ENCODE measurements at regions not wholly inside any gene's neighbourhood (a gene's known extent, or its start where the extent isn't known, plus 50 kb on each side); places are given as distances from the start of the nearest gene placed in this dataset.

DNA sequence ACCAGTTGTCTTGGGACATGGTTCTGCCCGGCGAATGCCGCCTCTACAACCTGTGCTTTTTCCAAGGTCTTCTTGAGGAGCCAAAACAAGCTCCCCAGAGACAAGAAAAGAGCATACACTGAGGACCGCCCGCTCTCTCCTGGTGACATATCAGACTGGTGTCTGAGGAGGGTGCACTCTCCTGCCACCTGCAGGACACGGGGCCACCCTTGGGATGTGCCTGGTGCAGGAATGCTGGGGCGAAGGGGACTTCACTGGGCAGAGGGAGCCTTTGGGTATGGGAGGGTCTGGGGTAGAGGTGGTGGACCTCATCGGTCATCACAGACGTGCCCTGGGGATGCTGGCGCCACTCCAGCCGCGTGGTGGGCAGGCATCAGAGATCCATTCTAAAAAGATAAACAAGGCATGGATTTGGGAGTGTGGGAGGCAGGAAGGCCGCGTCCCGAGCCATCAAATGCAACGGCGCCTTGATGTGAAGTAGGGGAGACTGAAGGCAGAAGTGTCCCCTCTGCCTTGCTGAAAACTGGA is 163.3 kb downstream of the CD83 start:
- H3K36me3 Mint-ChIP-seq (ENCODE audit: unreplicated experiment) = peaks cover 15% of the 10 kb centered on the region
- no peak for DNase-seq
- no peak overlapping the region for H3K27ac Mint-ChIP-seq (ENCODE audit: unreplicated experiment)
- peaks cover 8% of the 10 kb centered on the region for H3K27me3 Mint-ChIP-seq (ENCODE audit: unreplicated experiment)
- H3K9me3 Mint-ChIP-seq (ENCODE audit: unreplicated experiment) = peaks cover 2% of the 10 kb centered on the region
- H3K4me1 Mint-ChIP-seq (ENCODE audit: low read depth, unreplicated experiment) = peaks cover 4% of the 10 kb centered on the region
- no peak overlapping the region for H3K4me3 Mint-ChIP-seq (ENCODE audit: unreplicated experiment)
- TF ChIP-seq CTCF (IDR thresholded peaks at IDR 0.05; ENCODE audit: partially characterized antibody, unreplicated experiment) = no peak

DNA sequence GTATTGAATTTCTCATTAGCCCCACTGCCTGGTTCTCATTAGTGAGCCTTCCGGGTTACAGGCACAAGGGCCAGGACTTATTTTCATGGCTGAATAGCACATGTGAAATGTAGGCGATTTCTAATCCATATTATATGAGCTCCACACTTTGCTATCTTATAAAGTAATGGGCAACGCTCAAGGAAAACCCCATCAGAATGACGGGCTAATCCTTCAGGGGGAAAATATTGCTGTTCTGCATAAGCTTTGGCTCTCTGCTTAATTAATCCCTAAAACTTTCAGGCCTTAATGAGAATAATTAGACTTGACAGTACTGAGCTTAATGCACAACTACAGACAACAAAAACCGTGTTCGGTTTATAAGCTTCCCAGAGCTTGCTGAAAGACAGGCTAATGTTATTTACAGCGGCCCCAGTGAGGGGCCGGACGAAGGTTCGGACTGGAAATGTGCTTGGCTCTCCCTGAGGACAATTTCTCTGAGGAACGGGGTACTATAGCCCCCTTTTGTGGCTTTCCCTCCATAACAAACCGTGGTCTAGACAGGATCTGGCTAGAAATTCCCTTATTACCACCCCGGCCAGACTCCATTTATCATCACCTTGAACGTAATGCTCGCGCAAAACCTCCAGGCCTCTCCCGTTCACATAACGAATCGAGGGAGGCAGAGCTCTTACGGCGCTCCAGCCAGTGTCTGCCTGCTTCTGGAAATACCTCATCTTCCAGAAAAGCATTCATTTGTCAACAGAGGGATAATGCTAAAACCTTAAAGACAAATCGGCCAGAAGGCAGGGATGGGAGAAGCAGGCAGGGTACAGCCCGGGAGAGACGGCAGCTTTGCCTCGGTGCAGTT is 164.5 kb downstream of the CD83 start:
- no peak for DNase-seq
- no peak overlapping the region for H3K27ac Mint-ChIP-seq (ENCODE audit: unreplicated experiment)

DNA sequence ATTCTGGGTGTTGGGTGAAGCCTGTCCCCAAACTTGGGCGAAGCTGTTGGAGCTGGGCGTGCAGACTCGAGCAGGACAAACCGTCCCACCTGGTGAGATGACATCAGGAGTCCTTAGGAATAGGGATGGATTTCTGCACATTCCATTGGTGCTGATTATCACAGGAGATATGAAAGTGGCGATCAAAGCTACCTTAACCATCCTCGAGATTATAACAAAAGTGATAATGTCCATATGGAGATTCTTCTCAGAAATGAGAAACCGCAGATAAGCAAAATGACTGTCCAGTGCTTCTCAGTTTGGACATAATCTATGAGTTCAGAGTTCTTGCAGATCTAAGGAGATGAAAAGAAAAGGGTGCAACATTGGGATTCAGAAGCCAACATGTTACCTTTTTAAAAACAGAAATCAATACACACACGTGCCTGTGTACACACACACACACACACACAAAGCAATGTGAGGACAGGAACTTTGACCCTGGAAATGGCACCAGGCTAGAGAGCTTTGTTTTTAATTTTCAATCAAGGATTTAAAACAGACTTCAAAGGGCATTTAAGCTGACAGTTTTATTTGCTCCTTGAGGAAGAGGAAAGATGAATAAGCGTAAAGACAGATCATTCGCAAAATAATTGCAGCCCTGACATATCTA is 165.4 kb downstream of the CD83 start:
- H3K36me3 Mint-ChIP-seq (ENCODE audit: unreplicated experiment) = peaks cover 10% of the 10 kb centered on the region
- H3K9me3 Mint-ChIP-seq (ENCODE audit: unreplicated experiment) = peaks cover 2% of the 10 kb centered on the region
- H3K27ac Mint-ChIP-seq (ENCODE audit: unreplicated experiment) = no peak overlapping the region
- H3K4me3 Mint-ChIP-seq (ENCODE audit: unreplicated experiment) = no peak overlapping the region
- H3K4me1 Mint-ChIP-seq (ENCODE audit: low read depth, unreplicated experiment) = peaks cover 4% of the 10 kb centered on the region
- H3K27me3 Mint-ChIP-seq (ENCODE audit: unreplicated experiment) = peaks cover 9% of the 10 kb centered on the region
- DNase-seq = no peak
- TF ChIP-seq CTCF (IDR thresholded peaks at IDR 0.05; ENCODE audit: partially characterized antibody, unreplicated experiment) = no peak

More for the DNA sequence above, 164.5 kb downstream of the CD83 start:
- Mint-ChIP-seq H3K4me1 (ENCODE audit: low read depth, unreplicated experiment) (peaks cover 4% of the 10 kb centered on the region), H3K27me3 (ENCODE audit: unreplicated experiment) (peaks cover 8% of the 10 kb centered on the region), H3K4me3 (ENCODE audit: unreplicated experiment) (no peak overlapping the region), H3K9me3 (ENCODE audit: unreplicated experiment) (peaks cover 2% of the 10 kb centered on the region), H3K36me3 (ENCODE audit: unreplicated experiment) (peaks cover 15% of the 10 kb centered on the region)
- no peak for TF ChIP-seq CTCF (IDR thresholded peaks at IDR 0.05; ENCODE audit: partially characterized antibody, unreplicated experiment)

- Mint-ChIP-seq H3K4me3 (ENCODE audit: unreplicated experiment) (no peak overlapping the region), H3K4me1 (ENCODE audit: low read depth, unreplicated experiment) (peaks cover 4% of the 10 kb centered on the region), H3K27me3 (ENCODE audit: unreplicated experiment) (peaks cover 10% of the 10 kb centered on the region), H3K9me3 (ENCODE audit: unreplicated experiment) (peaks cover 2% of the 10 kb centered on the region), H3K36me3 (ENCODE audit: unreplicated experiment) (peaks cover 10% of the 10 kb centered on the region), H3K27ac (ENCODE audit: unreplicated experiment) (no peak overlapping the region)
- DNase-seq = no peak
- TF ChIP-seq CTCF (IDR thresholded peaks at IDR 0.05; ENCODE audit: partially characterized antibody, unreplicated experiment) = no peak
Measured at GRCh38 chr6:14283600-14284235, 166.1 kb downstream of the CD83 start.

Measured in glutamatergic neuron (in vitro differentiated cells).